HG02642 (cell line): ENCODE measurements at regions not wholly inside any gene's neighbourhood (a gene's known extent, or its start where the extent isn't known, plus 50 kb on each side); places are given as distances from the start of the nearest gene placed in this dataset.
A peak's percentile ranks its signal among the peaks of the same experiment; 100 is the strongest.

Source experiments
- ATAC-seq: cut with Tn5 transposase; IDR thresholded peaks from one replicate; pipeline ENCODE4 v1.9.1; 2021; ENCODE audit warnings: mild to moderate bottlenecking; ENCODE audit not compliant: unreplicated experiment, poor library complexity

- ATAC-seq = no peak
Measured at GRCh38 chr7:22008087-22008486, 62.4 kb upstream of the CDCA7L start.

DNA sequence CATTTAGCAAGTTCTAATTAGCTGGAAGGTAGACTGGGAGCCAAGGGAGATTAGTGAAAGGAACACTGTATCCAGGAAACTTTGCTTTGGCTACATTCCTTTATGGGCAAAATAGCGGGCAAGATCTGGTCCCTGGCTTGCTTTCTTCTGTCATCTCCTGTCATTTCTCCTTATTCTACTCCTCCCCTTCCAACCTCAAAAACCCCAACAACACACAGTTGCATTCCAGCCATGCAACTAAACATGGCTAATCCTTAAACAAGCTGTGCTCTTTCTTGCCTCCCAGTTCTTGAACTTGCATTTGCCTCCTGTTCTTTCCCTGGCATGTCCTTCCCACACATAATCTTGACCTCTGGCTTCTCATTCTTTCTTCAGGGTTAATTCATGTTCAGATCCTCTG lies 59.5 kb upstream of the CDCA7L start:
- ATAC-seq = no peak

DNA sequence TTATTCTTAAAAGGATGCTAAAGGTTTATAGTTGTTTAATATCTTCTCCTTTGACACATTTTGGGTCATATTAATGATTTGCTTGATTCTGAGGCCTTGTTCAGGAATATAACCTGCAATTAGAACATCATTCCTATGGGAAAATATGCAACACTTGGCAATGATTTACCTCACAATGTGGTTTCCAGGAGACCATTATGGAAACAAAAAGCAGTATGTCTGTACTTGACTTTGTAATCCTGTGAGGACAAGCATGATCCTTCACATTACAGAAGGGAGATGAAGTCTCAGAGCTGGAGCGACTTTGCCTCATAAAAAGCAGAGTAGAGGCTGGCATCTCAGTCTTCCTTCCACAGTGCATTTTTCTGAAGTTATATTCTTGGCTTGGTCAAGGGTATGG lies 57.0 kb upstream of the CDCA7L start:
- ATAC-seq = no peak

DNA sequence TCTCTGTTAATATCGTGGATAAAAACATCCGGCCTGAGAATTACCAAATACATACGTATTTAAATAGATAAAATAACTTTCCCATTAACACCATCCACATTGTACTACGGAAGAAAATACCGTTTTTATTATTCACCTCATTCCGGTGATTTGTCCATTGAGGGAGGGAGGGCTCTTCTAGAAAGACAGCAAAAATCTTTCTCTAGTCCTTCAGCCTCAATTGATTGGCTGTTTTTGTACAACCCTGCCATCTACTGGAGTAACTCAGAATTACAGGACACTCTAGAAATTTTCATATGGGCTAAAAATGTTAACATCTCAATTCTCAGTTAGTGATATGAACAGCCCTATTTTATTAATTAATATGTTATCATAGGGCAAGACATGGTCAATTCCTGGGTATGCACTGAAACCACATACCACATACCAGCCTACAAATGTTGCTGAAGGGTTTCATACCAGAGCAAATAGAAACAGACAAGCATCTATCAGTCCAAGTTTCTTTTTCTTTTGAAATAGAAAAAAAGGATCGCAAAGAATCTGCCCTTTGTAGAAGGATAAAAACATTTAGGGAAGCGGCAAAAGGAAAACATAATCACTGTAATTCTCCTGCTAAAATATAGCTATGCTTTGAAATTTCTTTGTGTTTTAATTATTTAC lies 55.8 kb upstream of the CDCA7L start:
- peak; percentile 53 for ATAC-seq

DNA sequence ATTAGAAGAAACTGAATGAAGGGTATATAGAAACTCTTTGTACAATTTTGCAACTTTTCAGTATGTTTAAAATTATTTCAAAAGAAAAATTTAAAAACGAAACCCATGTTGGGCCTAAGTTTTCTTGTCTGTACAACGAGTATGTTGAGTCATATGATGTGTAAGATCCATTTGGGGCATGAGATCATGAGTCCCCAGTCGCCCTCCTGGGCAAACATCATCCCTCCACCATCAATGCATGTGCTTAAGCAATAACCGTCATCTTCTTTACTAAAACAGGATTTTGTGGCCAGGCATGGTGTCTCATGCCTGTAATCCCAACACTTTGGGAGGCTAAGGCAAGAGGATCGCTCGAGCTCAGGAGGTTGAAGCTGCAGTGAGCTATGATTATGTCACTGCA lies 54.2 kb upstream of the CDCA7L start:
- ATAC-seq = no peak

DNA sequence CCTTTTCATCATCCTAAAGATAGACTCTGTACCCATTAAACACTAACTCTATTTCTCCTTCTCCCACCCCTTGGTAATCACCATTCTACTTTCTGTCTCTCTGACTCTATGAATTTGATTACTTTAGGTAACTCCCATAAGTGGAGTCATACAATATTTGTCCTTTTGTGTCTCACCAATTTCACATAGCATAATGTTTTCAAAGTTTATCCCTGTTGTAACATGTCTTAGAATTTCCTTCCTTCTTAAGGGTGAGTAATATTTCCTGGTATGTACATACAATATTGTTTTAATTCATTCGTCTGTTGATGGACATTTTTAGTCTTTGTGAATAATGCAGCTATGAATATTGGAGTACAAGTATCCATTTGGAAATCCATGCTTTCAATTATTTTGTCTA lies 50.9 kb upstream of the CDCA7L start:
- ATAC-seq = no peak
